RWPE2 (cell line): ENCODE measurements at regions not wholly inside any gene's neighbourhood (a gene's known extent, or its start where the extent isn't known, plus 50 kb on each side); places are given as distances from the start of the nearest gene placed in this dataset.

Experiments used
- ATAC-seq: fragments of 200-7000 bp; cut with Tn5 transposase; 3 replicates; pipeline ENCODE4 v1.9.1; 2021; ENCODE audit warnings: low read depth
- DNase-seq: peaks from one replicate; pipeline ENCODE4 v3.0.0-alpha.2; 2020; ENCODE audit warnings: low spot score
- H3K27ac ChIP-seq: fragments of 450-650 bp; 2 replicates; pipeline ENCODE4 v1.5.1; 2017; ENCODE audit warnings: mild to moderate bottlenecking; ENCODE audit not compliant: poor library complexity, severe bottlenecking
- H3K27me3 ChIP-seq: fragments of 250-450 bp; sonication (Bioruptor Pico); 2 replicates; pipeline ENCODE4 v1.5.1; 2021; ENCODE audit warnings: mild to moderate bottlenecking, moderate library complexity; ENCODE audit not compliant: insufficient read depth, poor library complexity, severe bottlenecking
- H3K36me3 ChIP-seq: fragments of 250-450 bp; sonication (Bioruptor Pico); 2 replicates; pipeline ENCODE4 v1.5.1; 2020; ENCODE audit warnings: low read depth, mild to moderate bottlenecking, moderate library complexity
- H3K4me1 ChIP-seq: fragments of 250-450 bp; sonication (Bioruptor Pico); 2 replicates; pipeline ENCODE4 v1.5.1; 2021; ENCODE audit warnings: mild to moderate bottlenecking, moderate library complexity; ENCODE audit not compliant: insufficient read depth, poor library complexity, severe bottlenecking
- H3K4me3 ChIP-seq: fragments of 250-450 bp; sonication (Bioruptor Pico); 2 replicates; pipeline ENCODE4 v1.5.1; 2021; ENCODE audit warnings: mild to moderate bottlenecking, moderate library complexity; ENCODE audit not compliant: severe bottlenecking
- H3K9me3 ChIP-seq: fragments of 250-450 bp; sonication (Bioruptor Pico); 2 replicates; pipeline ENCODE4 v1.5.1; 2021; ENCODE audit warnings: mild to moderate bottlenecking, moderate library complexity; ENCODE audit not compliant: severe bottlenecking
- TF ChIP-seq, protein P1 (sequence below): fragments of 450-650 bp; IDR thresholded peaks from one replicate; pipeline ENCODE4 v1.5.1; 2017; ENCODE audit warnings: mild to moderate bottlenecking, moderate library complexity; ENCODE audit not compliant: poor library complexity, severe bottlenecking

DNA sequence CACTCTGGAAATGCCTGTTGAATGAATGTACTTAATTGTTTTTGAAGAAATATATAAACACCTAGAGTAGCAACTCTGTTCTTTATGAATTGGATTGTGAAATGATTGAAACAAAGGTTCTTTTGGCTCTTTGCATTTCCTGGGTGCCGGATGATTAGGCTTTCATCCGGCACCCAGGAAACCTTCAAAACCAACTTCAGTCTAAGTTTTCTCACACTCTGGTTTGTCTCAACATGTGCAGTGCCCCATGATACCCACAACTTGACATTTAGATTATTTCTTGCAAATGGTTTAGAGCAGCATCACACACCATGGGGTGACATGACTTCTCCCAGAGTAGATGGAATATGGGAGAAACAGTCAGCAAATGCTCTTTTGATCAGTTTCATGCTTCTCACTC is 354.9 kb downstream of the BARHL2 start:
- H3K4me3 ChIP-seq: no peak overlapping the region
- H3K27ac ChIP-seq: no peak overlapping the region
- no peaks in the 10 kb centered on the region for H3K4me1 ChIP-seq
- H3K36me3 ChIP-seq: no peaks in the 10 kb centered on the region
- no peaks in the 10 kb centered on the region for H3K9me3 ChIP-seq
- DNase-seq (no peak), ATAC-seq (no peak)
- TF ChIP-seq, protein P1, sequence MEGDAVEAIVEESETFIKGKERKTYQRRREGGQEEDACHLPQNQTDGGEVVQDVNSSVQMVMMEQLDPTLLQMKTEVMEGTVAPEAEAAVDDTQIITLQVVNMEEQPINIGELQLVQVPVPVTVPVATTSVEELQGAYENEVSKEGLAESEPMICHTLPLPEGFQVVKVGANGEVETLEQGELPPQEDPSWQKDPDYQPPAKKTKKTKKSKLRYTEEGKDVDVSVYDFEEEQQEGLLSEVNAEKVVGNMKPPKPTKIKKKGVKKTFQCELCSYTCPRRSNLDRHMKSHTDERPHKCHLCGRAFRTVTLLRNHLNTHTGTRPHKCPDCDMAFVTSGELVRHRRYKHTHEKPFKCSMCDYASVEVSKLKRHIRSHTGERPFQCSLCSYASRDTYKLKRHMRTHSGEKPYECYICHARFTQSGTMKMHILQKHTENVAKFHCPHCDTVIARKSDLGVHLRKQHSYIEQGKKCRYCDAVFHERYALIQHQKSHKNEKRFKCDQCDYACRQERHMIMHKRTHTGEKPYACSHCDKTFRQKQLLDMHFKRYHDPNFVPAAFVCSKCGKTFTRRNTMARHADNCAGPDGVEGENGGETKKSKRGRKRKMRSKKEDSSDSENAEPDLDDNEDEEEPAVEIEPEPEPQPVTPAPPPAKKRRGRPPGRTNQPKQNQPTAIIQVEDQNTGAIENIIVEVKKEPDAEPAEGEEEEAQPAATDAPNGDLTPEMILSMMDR: no peak
- peaks cover 5% of the 10 kb centered on the region for H3K27me3 ChIP-seq

DNA sequence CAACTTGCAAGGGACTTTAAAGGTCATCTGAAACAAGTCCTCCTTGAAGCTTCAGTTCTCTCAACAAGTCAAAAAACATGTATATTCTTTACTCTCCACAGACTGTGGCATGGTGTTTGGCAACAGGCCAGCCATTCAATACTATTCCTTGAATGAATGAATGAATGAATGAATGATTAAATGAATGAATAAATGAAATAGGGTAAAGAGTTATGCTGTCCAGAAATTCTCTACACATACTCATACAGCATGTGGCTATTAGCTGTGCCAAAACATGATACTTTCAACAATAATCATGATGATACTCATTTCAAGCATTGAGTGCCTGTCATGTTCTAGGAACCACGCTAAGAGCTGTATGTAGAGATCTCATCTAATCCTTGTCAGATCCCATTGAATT is 356.1 kb downstream of the BARHL2 start:
- H3K4me3 ChIP-seq: no peak overlapping the region
- no peaks in the 10 kb centered on the region for H3K4me1 ChIP-seq
- H3K36me3 ChIP-seq: no peaks in the 10 kb centered on the region
- peaks cover 5% of the 10 kb centered on the region for H3K27me3 ChIP-seq
- H3K9me3 ChIP-seq: no peaks in the 10 kb centered on the region
- DNase-seq (no peak), ATAC-seq (no peak)
- H3K27ac ChIP-seq: no peak overlapping the region
- TF ChIP-seq, protein P1: no peak

DNA sequence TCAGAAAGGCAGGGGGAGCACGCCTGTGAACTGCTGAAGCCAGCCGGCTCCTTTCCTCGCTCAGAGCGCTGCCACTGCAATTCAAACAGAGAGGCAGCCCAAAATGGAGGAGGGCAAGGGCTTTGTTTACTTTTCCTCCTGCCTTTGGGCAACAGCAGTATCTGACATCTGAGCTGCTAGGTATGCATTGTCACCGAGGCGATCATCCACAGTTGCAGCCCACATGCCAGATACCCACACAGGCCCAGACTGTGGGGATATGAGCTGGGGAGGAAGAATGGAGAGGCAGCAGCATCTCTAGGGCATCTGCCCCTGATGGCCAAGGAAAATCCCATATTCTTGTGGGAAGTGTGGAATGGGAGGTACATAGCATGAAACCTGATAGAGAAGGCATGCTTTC is 357.1 kb downstream of the BARHL2 start:
- ATAC-seq (no peak), DNase-seq (no peak)
- H3K36me3 ChIP-seq: no peaks in the 10 kb centered on the region
- no peaks in the 10 kb centered on the region for H3K9me3 ChIP-seq
- no peak overlapping the region for H3K4me3 ChIP-seq
- no peak overlapping the region for H3K27ac ChIP-seq
- peaks cover 5% of the 10 kb centered on the region for H3K27me3 ChIP-seq
- TF ChIP-seq, protein P1: no peak
- no peaks in the 10 kb centered on the region for H3K4me1 ChIP-seq

DNA sequence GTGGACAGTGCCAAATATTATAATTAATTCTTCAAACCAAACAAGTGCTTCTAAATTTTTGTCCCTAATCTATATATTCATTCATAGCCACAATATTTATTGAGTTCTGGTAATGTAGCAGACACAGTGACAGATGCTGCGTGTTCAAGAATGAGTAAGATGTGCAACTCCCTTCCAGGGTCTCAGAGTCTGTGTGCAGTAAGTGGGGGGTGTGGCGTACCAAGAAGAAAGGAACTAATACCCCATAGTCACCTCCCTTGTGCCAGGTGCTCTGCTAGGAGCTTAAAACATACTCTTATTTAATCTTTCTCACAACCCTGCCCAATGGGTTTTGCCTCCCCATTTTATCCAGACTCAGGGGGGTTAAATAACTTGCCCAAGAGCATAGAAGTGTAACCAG is 358.7 kb downstream of the BARHL2 start:
- Histone ChIP-seq H3K27me3 (peaks cover 5% of the 10 kb centered on the region), H3K27ac (no peak overlapping the region), H3K9me3 (no peaks in the 10 kb centered on the region), H3K4me1 (no peaks in the 10 kb centered on the region), H3K4me3 (no peak overlapping the region), H3K36me3 (no peaks in the 10 kb centered on the region)
- TF ChIP-seq, protein P1: no peak
- ATAC-seq (no peak), DNase-seq (no peak)

DNA sequence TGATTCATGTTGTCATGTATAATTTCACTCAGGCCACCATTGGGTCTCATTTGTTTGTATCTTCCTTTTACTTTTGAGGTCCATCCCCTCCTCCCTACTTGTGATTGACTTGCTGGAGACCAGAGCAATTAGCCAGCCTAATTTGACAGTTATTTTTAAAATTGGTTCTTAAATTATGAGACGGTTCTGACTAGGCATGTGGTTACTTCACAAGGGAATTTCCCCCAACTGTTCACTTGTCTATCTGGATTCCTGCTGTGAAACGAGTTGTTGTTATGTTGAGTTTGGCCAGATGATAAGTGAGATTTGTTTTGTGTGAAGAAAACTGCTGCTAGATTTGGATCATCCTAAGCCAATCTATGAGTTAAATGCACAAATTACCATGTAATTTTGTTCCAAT is 359.1 kb downstream of the BARHL2 start:
- Histone ChIP-seq H3K4me3 (no peak overlapping the region), H3K27me3 (peaks cover under 1% of the 10 kb centered on the region), H3K9me3 (no peaks in the 10 kb centered on the region), H3K27ac (no peak overlapping the region), H3K4me1 (no peaks in the 10 kb centered on the region), H3K36me3 (no peaks in the 10 kb centered on the region)
- no peak for ATAC-seq
- DNase-seq: no peak
- TF ChIP-seq, protein P1: no peak
